AG20443 (cell line): ENCODE measurements at regions not wholly inside any gene's neighbourhood (a gene's known extent, or its start where the extent isn't known, plus 50 kb on each side); places are given as distances from the start of the nearest gene placed in this dataset.
A peak's percentile ranks its signal among the peaks of the same experiment; 100 is the strongest.

Experiments
- DNase-seq: peaks from one replicate; pipeline ENCODE4 v3.0.0; 2012; ENCODE audit warnings: low spot score, mixed read lengths

- no peak for DNase-seq
These were observed 1093.2 kb downstream of the ADGRL2 start for GRCh38 chr1:82893712-82894470.

GRCh38 chr1:82880506-82880905 is 1079.8 kb downstream of the ADGRL2 start:
- no peak for DNase-seq

DNA sequence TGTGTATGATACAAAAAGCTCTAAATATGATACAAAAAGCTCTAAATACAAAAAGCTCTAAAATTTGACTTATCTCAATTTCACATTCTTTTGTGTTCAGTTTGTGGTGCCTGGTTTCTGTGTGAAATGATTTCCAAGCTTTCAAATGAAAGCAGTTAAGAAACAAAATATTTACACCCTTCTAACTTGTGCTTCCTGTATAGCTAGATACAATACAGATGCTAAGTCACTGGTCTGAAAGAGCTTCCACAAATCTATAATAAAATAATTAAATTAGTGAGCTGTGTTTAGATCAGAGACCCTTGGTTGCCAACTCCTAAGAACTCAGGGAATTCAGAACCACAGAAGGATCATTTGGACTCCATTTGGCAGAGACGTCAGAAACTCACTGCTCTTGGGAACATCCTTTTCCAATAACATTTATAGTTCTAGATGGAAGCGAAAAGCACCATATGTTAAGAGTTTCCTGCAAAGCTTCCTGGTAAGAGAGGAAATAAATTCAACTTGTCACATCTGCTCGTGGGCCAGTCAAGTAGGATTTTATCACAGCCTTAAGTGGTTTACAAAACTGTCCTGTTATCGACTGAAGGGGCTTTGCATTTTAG is 1079.1 kb downstream of the ADGRL2 start:
- no peak for DNase-seq

DNA sequence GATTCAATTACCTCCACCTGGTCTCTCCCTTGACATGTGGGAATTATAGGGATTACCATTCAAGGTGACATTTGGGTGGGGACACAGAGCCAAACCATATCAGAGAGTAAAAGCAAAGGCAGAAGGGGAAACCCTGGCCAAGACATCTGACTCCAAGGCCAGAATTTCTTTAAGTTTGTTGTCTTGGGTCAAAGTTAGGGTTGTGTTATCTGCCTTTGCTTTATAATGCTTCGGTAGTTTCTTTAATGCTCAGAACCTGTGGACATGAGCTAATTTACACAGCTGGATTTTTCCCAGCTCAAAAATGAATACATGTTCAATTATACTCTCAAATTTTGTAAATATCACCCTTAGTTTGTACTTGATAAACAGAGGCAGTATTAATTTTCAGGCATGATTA is 1074.4 kb downstream of the ADGRL2 start:
- no peak for DNase-seq

GRCh38 chr1:82874041-82874440 is 1073.3 kb downstream of the ADGRL2 start:
- no peak for DNase-seq

- no peak for DNase-seq
These were observed 1069.6 kb downstream of the ADGRL2 start for GRCh38 chr1:82870332-82870731.

GRCh38 chr1:82867781-82868180 is 1067.0 kb downstream of the ADGRL2 start:
- DNase-seq, result peak; percentile 30

DNA sequence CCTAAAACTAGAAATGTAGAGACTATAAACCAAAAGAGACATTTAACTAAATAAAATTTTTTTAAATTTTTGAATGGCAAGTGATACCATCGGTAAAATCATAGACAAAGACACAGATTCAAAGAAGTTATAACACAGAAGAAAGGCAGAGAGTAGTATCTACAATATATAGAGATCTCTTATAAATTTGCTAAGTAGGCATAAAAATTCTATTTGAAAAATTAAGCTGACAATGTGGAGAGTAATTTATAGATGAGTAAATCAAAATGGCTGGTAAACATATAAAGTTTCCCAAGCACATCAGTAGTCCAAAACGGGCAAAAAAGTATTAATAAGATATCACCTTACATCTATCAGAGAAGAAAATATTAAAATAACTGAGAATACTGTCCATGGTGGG is 1061.0 kb downstream of the ADGRL2 start:
- DNase-seq, result no peak

GRCh38 chr1:82858031-82858430 is 1057.3 kb downstream of the ADGRL2 start:
- DNase-seq, result no peak

GRCh38 chr1:82849460-82849859 is 1048.7 kb downstream of the ADGRL2 start:
- DNase-seq, result no peak

DNA sequence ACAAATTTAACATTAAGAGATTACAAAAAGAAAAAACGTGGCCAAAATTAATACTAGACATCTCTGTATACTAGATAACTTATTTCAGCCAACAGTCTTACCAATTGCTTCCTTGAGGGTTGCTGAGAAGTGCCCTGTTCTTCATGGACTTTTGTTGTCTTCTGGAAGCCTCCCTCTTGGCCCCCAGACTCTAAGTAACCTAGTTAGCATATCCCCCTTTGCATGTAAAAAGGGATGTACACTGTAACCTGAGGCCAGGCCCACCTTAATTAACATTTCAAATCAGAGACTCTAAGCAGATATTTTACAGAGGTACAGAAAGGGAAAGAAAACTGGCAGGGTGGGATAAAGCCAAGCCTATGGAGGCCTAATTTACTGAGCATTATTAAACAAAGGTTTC is 1047.3 kb downstream of the ADGRL2 start:
- no peak for DNase-seq

DNA sequence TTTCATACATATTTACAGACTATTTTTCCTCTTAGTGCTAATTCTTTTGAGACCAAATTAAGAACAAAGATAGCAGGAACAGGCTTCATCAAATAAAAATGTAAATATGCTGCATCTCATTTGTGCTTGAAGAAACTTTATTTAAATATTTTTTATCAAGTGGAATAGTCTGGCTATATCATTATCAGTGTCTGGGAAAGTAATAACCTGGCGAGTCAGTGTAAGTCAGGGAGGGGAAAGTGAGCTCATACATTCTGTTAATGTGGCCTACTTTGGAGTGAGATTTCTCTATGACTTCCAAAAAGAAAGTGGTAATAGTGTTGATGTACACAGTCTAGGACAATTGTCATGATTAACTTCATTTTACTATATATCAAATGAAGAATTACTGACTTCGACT is 1045.1 kb downstream of the ADGRL2 start:
- DNase-seq, result no peak

GRCh38 chr1:82844911-82845827 is 1044.4 kb downstream of the ADGRL2 start:
- DNase-seq, result no peak

DNA sequence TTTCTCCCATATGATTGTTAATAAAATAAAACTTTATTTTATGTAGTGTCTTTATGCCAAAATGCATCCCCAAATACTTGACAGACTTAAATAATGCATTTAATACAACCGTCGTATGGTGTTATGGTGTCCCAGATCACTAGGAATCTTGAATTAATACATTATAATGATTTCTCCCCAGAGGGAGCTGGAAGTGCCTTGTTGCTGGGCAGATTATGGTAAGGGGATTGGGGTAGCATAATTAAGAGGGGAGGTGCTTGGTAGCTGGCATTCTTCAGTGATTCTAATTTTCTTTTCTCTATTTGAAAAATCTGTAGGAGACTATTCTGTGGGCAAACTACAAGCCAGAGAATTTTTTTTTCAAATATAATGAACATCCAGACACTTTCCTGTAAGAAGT is 1043.7 kb downstream of the ADGRL2 start:
- no peak for DNase-seq

DNA sequence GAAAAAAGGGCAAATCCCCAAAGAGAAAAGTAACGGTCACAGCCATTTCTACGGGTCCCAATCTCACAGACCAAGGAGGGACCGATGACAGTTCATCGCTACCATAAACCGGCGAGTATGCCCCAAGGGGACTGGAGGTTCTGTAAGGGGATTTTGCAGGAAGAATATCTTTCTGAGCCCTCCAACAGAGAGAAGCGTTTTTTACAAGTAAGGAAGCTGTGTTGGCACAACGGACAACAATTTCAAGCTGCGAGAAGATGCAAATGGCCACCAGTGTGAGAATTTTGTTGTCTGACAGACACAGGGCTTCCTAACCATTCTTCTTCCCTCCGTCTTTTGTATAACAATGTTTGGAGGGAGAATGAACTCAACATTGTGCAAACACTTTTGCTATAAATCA is 1043.1 kb downstream of the ADGRL2 start:
- DNase-seq, result no peak

- no peak for DNase-seq
These were observed 1039.5 kb downstream of the ADGRL2 start for GRCh38 chr1:82840192-82840591.

DNA sequence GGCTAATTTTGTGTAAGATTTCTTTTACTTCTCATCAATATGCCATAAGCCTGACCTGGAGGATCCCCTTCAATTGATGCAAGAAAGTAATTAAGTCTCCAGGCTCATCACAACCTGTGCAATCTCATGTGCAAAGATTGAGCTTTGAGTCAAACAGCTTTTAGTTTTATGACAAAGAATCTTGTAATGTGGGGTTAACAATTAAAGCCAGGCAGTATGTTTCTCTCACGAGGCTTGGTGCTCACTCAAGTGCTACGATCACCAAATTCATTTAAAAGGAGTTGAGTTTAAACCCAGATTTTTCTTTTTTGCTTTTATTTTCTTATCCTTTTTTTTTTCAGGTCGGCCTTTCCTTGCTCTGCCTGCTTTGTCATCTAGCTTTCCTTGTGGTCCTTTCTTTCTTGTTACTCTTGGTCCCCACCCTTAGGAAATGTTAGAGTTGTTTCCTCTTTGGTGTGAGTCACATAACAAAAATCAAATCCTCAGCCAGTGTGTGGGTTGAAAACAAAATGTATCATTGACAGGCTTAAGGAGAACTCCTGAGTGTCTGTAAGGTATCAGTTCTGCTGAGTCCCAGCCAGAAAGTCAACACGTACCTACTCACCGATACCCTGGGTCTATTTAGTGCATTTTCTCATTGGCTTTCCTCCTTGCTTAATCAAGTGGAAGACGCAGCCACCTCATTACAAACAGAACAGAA is 1037.2 kb downstream of the ADGRL2 start:
- DNase-seq, result peak; percentile 43

- no peak for DNase-seq
These were observed 1036.4 kb downstream of the ADGRL2 start for GRCh38 chr1:82836973-82837680.

GRCh38 chr1:82836213-82836972 is 1035.7 kb downstream of the ADGRL2 start:
- DNase-seq, result no peak

DNA sequence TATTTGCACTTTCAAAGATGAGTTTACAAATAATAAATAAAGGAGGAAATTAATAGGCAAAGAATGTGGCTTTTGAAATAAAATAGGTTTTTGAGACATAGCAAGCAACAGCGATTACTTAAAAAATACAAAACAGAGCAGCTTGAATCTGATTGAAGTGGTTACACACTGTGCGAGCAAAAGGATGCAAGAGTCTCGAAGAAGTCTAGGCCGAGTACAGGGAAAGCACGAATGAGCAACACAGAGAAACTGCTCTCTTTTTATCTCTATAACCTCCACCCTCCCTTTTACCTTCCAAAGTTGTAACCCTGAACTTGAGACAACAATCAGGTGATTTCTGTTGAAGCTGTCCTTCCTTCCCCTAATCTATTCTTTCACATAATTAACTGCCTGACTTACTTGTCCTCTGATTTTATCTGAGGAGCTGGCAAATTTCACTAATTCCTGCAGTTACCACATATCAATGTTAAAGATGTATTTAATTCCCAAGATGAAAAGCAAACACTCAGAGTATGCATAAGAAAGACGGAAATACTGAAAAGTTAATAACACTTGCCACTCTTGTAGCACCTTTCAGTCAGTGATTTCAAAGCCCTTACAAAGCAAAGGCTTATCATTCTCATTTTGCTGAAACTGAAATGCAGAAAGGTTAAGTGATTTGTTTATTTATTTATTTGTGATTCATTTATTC is 1030.1 kb downstream of the ADGRL2 start:
- DNase-seq, result no peak
